Activated effector memory CD4-positive, alpha-beta T cell treated with anti-CD3 and anti-CD28 coated beads, Interleukin-2, amount 50 U/mL, for 16 hours (primary cell): ENCODE measurements at regions not wholly inside any gene's neighbourhood (a gene's known extent, or its start where the extent isn't known, plus 50 kb on each side); places are given as distances from the start of the nearest gene placed in this dataset.
"Not testable (repeated sequence)": the region's sequence is repeated elsewhere in the genome, so short reads cannot be mapped to it uniquely, and the experiment has no call there.

Experiments used
- DNase-seq: peaks from one replicate; pipeline ENCODE4 v3.0.0-alpha.2; 2020

DNA sequence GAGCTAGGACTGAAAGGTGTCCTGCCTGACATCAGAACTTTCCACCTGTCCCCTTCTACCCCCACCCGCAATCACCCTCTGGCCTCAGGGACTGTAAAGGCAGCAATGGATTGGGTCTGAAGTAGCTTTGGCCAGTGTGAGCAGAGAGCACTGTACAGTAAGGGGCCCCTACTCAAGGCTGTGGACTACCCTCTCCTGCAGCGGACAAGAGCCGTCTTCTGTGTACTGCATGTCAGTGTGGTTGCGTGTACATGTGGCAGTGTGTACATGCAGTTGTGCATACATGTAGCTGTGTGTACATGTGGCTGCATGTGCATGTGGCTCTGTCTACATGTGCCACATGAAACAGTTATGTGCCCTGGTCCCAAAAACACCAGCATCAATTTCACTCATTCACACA lies 205.9 kb upstream of the LINGO1 start:
- no peak for DNase-seq

GRCh38 chr15:77838061-77838460 lies 205.3 kb upstream of the LINGO1 start:
- peak; percentile 61 for DNase-seq

- DNase-seq, result peak; percentile 25
Measured at GRCh38 chr15:77837649-77838025, 204.9 kb upstream of the LINGO1 start.

- DNase-seq, result peak; percentile 50
Measured at GRCh38 chr15:77836906-77837648, 204.4 kb upstream of the LINGO1 start.

- DNase-seq, result peak; percentile 53
Measured at GRCh38 chr15:77836121-77836692, 203.5 kb upstream of the LINGO1 start.

GRCh38 chr15:77834276-77834990 lies 201.7 kb upstream of the LINGO1 start:
- peak; percentile 31 for DNase-seq

DNA sequence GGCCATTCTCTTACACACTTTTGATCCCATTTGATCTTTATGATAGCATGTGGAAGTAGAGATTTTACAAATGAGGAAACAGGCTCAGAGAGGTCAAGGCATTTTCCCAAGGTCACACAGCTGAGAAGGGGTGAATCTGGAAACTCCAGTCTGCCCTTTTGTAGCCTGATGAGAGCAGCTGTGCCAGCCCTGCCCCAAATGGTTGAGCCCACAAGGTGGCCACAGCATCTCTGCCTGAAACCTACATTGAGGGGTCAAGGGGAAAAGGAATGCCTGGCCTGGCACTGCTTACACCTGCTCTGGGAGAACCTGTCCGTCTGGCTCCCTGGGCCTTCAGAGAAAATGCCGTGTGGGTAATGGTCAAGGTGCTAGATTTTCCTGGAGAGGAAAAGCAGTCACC lies 200.2 kb upstream of the LINGO1 start:
- peak; percentile 41 for DNase-seq

GRCh38 chr15:77831986-77832385 lies 199.3 kb upstream of the LINGO1 start:
- DNase-seq, result peak; percentile 25

DNA sequence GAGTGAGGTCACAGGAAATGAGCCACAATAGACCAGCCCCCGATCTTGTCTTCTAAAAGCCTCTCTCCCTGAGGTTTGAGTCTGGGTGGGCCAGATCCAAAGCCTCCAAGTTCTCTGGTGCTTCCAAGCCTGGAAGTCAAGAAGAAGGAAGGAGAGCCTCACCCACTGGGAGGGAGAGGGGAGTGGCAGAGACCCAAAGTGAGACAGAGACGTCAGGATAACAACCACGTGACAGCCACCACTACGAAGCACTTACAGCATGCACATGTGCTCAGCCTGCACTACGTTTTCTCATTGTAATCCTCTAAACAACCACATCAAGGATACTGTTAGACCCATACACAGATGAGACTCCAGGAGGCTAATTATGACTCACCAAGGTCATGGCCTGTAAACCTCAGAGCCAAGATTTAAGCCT lies 197.3 kb upstream of the LINGO1 start:
- DNase-seq, result no peak

- DNase-seq, result not testable (repeated sequence)
Measured at GRCh38 chr15:77829331-77829730, 196.6 kb upstream of the LINGO1 start.

GRCh38 chr15:77827860-77828259 lies 195.1 kb upstream of the LINGO1 start:
- no peak for DNase-seq

DNA sequence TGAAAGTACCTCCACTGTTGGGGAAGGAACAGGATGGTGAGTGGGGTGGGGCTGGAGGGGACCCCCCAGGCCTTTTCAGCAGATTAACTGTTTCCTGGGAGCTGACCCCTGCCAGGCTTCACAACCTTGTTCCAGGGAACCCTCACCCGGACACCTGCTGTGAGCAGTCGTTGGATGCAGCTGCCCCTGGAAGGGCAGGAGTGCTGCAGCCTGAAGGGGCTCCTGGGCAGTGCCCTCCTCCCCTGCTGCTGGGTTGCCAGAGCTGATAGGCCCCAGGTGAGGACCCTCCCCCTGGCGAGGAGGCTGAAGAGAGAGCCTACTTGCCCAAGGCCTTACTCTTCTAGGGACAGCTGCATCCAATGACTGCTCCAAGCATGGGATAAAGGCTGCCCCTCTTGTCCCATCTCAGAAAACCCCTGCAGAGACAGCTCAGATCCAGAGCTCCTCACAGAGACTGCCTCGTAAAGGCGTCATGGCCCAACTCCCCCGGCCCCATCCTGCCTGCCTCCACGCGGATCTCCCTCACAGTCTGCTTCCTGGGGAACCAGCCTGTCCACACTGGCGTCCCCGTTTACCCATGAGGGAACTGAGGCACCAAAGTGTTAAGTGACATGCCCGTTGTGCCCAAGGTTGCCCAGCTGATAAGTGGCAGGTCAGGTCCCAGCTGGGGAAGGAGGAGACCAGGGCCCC lies 193.4 kb upstream of the LINGO1 start:
- DNase-seq, result peak; percentile 58

DNA sequence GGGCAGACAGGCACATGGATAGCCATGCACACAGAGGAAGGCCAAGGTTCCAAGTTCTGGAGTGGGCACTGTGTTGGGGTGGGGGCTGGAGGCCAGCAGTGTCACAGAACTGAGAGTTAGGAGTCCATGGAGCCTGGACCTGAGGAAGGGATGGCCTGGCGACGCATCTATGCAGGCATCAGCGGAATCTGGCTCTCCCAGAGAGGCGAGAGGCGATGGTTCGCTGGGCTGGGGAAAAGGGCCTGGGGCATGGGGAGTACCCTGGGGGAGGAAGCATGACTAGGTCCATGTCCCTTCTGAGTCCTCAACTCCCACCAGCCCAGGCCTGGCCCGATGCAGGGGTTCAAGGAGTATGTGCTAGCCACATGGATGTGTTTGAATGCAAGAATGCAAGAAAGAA lies 192.8 kb upstream of the LINGO1 start:
- peak; percentile 55 for DNase-seq

DNA sequence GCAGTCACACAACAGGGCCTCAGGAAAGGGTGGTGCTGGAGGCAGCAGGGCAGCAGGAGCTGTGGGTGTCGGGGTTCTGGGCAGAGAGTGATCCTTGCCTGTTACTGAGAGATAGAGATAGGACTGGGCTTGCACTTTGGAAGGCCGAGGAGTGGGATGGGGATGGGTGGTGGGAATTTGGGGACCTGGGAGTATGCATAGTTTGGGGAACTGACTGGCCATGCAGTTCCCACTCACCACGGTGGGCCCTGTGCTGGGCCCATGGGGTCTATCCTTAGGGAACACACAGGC lies 192.5 kb upstream of the LINGO1 start:
- DNase-seq, result peak; percentile 33

DNA sequence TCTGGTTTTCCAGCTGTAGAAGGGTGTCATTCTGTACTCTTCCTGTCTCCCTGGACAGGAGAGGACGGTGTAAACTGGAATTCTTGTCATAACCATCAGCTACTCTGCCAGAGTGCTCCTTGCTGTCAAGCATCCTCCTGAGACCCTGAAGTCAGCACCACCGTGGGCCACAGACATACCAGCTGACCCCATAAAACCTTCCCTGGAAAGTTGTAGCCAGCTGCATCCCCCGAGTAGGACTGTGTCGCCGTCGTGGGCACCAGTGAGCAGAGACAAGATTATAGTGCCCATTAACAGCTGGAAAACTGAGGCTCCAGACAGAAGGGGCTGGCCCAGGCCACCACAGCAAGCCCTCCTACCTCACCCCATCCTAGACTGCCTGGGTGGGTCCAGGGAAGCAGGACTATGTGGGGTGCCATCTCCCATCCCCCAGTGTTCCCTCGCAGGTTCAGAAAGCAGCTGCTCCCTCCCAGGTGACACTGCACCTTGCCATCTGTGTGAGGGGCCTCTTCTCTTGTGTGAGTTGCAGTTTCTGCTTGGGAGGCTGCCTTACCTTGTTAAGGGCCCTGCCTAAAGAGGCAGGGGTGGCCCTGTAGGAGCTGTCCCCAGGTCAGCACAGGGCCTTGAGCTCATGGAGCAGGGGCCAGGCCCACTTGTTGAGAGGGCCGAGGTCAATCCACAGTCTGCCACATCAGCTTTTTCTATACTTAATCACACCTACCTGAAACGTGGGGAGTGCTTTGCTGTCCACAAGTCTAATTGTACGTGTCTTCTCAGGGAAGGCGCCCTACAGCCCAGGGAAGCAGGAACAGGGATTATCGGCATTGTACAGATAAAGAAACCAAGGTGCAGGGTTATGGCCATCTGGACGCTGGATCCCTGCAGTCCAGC lies 191.9 kb upstream of the LINGO1 start:
- DNase-seq, result no peak

- no peak for DNase-seq
Measured at GRCh38 chr15:77823736-77824135, 191.0 kb upstream of the LINGO1 start.

- DNase-seq, result no peak
Measured at GRCh38 chr15:77822631-77823230, 190.0 kb upstream of the LINGO1 start.

DNA sequence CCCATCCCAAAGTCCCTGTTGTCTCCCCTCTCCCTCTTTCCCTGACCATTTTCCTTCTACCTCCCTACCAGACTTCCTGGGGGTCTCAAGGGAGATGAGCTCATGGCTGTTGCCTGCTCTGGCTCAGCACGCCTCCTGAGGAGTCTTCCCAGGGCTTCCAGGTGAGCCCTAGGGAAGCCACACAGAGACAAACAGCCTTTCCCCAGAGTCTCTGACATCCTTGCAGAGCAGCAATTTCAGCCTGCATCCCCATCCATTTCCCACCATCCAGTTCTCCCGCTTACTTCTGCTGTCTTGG lies 189.2 kb upstream of the LINGO1 start:
- DNase-seq, result no peak

DNA sequence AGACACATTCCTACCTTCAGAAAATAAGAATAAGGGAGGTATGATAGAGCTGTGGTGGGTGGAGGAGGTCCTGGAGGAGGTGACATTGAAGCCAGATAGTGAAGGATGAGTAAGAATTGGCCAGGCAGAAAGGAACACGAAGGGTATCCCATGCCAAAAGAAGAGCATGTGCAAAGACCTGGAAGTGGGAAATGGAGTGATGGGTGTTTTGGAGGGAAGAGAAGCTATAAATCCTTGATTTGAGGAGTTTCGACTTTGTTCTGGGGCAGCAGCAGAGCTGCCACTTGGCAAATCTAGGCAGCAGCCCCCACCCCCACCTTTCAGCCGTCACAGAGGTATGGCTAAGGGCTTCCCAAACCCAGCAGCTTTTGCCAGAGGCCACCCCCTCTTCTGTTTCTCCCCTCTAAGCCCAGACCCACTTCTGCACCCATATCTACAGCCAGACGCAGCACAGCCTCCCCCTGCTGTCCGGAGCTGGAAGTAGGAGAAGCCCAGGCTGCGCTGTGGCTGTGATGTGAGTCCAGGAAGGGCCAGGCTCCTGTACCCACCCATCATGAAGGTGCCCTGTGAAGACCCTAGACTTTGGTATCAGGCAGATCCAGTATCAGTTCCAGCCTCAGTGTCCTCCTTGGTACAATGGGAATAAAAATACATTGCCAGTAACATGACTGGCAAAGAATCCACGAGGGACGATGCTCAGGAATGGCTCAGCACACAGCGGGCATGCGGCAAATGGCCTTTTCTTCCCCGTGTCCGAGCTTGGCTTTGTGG lies 188.7 kb upstream of the LINGO1 start:
- DNase-seq, result no peak

- DNase-seq, result no peak
Measured at GRCh38 chr15:77819851-77820728, 187.4 kb upstream of the LINGO1 start.
